Skeletal muscle cell (primary cell): ENCODE measurements at regions not wholly inside any gene's neighbourhood (a gene's known extent, or its start where the extent isn't known, plus 50 kb on each side); places are given as distances from the start of the nearest gene placed in this dataset.

Experiments
- DNase-seq: peaks from one replicate; pipeline ENCODE4 v3.0.0-alpha.2; 2010; ENCODE audit warnings: low read depth
- H3K4me3 ChIP-seq: 2 replicates; pipeline ENCODE4 v1.5.1; 2011; ENCODE audit warnings: low read depth, mild to moderate bottlenecking, control low read depth, low read length, moderate library complexity

- no peak for DNase-seq
- H3K4me3 ChIP-seq, result no peak overlapping the region
Measured at GRCh38 chr6:123747515-123747914, 56.1 kb upstream of the NKAIN2 start.

GRCh38 chr6:123745895-123746294 is 57.8 kb upstream of the NKAIN2 start:
- no peak overlapping the region for H3K4me3 ChIP-seq
- peak; percentile 56 for DNase-seq

- no peak for DNase-seq
- no peak overlapping the region for H3K4me3 ChIP-seq
Measured at GRCh38 chr6:123744840-123745239, 58.8 kb upstream of the NKAIN2 start.

GRCh38 chr6:123742626-123743025 is 61.0 kb upstream of the NKAIN2 start:
- DNase-seq, result no peak
- H3K4me3 ChIP-seq, result no peak overlapping the region

GRCh38 chr6:123733180-123733579 is 70.5 kb upstream of the NKAIN2 start:
- no peak for DNase-seq
- H3K4me3 ChIP-seq, result no peak overlapping the region

- DNase-seq, result no peak
- no peak overlapping the region for H3K4me3 ChIP-seq
Measured at GRCh38 chr6:123716506-123716905, 79.8 kb upstream of the TRDN start.

GRCh38 chr6:123715006-123715863 is 78.5 kb upstream of the TRDN start:
- no peak for DNase-seq
- H3K4me3 ChIP-seq, result no peak overlapping the region

GRCh38 chr6:123712831-123713230 is 76.1 kb upstream of the TRDN start:
- no peak overlapping the region for H3K4me3 ChIP-seq
- DNase-seq, result no peak

GRCh38 chr6:123702943-123703342 is 66.2 kb upstream of the TRDN start:
- H3K4me3 ChIP-seq, result no peak overlapping the region
- no peak for DNase-seq

- no peak for DNase-seq
- H3K4me3 ChIP-seq, result no peak overlapping the region
Measured at GRCh38 chr6:123687864-123688263, 51.1 kb upstream of the TRDN start.
